ENCODE measurements at regions not wholly inside any gene's neighbourhood (a gene's known extent, or its start where the extent isn't known, plus 50 kb on each side); places are given as distances from the start of the nearest gene placed in this dataset.

DNA sequence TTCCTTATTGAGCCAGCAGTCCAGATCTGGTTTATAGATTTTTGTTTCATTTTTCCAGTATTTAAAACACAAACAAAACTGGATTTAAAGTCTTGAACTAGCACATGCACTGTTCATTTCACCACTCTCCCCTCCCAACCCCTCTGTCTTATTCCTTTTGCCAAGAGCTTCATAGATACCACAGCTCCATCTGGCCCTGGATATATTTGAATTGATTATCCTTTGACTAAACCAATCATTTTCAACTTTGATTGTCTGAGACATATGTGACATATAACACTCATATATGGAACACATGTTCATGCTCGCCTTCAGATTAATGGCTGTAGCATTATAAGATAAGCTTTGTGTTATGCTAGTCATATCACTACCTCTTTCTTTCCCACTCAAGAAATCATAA is 376.6 kb upstream of the NAALADL2 start:
- no peak for TF ChIP-seq EZH2phosphoT487 (IDR thresholded peaks at IDR 0.05; ENCODE audit: borderline replicate concordance)
- TF ChIP-seq, protein P1, sequence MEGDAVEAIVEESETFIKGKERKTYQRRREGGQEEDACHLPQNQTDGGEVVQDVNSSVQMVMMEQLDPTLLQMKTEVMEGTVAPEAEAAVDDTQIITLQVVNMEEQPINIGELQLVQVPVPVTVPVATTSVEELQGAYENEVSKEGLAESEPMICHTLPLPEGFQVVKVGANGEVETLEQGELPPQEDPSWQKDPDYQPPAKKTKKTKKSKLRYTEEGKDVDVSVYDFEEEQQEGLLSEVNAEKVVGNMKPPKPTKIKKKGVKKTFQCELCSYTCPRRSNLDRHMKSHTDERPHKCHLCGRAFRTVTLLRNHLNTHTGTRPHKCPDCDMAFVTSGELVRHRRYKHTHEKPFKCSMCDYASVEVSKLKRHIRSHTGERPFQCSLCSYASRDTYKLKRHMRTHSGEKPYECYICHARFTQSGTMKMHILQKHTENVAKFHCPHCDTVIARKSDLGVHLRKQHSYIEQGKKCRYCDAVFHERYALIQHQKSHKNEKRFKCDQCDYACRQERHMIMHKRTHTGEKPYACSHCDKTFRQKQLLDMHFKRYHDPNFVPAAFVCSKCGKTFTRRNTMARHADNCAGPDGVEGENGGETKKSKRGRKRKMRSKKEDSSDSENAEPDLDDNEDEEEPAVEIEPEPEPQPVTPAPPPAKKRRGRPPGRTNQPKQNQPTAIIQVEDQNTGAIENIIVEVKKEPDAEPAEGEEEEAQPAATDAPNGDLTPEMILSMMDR (conservative IDR thresholded peaks at IDR 0.05; ENCODE audit: low read length), result no peak

All from Loucy (cell line).